Thoracic aorta (tissue), 2 donors: ENCODE measurements at regions not wholly inside any gene's neighbourhood (a gene's known extent, or its start where the extent isn't known, plus 50 kb on each side); places are given as distances from the start of the nearest gene placed in this dataset.

ENCODE experiments used
- ATAC-seq: fragments of 150-250 bp; one replicate; pipeline ENCODE4 v1.8.0; 2017; ENCODE audit warnings: low read depth; ENCODE audit not compliant: insufficient number of reproducible peaks, low FRiP score
- DNase-seq: peaks from one replicate; pipeline ENCODE4 v3.0.0-alpha.2; 2020; ENCODE audit warnings: low spot score
- H3K27ac ChIP-seq, 2 donors: fragments of 200-600 bp; sonication (generic); 1 replicate in 1 of 2; 2 replicates in 1 of 2; pipeline ENCODE4 v1.5.1; 2016; ENCODE audit warnings: mild to moderate bottlenecking in 2 of 2, moderate library complexity in 2 of 2
- H3K27me3 ChIP-seq: fragments of 200-600 bp; sonication (generic); replicated peaks from 2 replicates; pipeline ENCODE4 v1.6.0; 2016; ENCODE audit warnings: mild to moderate bottlenecking; ENCODE audit not compliant: insufficient read depth
- H3K36me3 ChIP-seq: fragments of 200-600 bp; sonication (generic); one replicate; pipeline ENCODE4 v1.5.1; 2016
- H3K4me1 ChIP-seq, 2 donors: fragments of 200-600 bp; sonication (generic); 1 replicate in 1 of 2; 2 replicates in 1 of 2; pipeline versions ENCODE4 v1.5.1 to v1.6.0; 2016; ENCODE audit warnings: low read depth in 2 of 2, mild to moderate bottlenecking in 1 of 2; ENCODE audit not compliant: control insufficient read depth in 1 of 2
- H3K4me3 ChIP-seq: fragments of 200-600 bp; sonication (generic); 2 replicates; pipeline ENCODE4 v1.5.1; 2016; ENCODE audit warnings: mild to moderate bottlenecking
- H3K9me3 ChIP-seq: fragments of 200-600 bp; sonication (generic); 2 replicates; pipeline ENCODE4 v1.5.1; 2016
- CTCF ChIP-seq: fragments of 200-600 bp; sonication (generic); IDR thresholded peaks from one replicate; pipeline ENCODE4 v1.5.1; 2019; ENCODE audit warnings: antibody characterized with exemption

- Histone ChIP-seq H3K27ac (no peak overlapping the region), H3K36me3 (no peaks in the 10 kb centered on the region), H3K4me1 (no peaks in the 10 kb centered on the region), H3K27me3 (no peaks in the 10 kb centered on the region), H3K4me3 (no peak overlapping the region), H3K9me3 (no peaks in the 10 kb centered on the region)
- DNase-seq, result no peak
- TF ChIP-seq CTCF, result no peak
- ATAC-seq, result no peak
These were observed 219.7 kb downstream of the BARX2 start for GRCh38 chr11:129595038-129595962.

GRCh38 chr11:129596351-129596750 is 219.3 kb upstream of the TMEM45B start:
- Histone ChIP-seq H3K36me3 (no peaks in the 10 kb centered on the region), H3K27ac (no peak overlapping the region), H3K4me1 (no peaks in the 10 kb centered on the region), H3K9me3 (no peaks in the 10 kb centered on the region), H3K4me3 (no peak overlapping the region), H3K27me3 (no peaks in the 10 kb centered on the region)
- DNase-seq (no peak), ATAC-seq (no peak)
- TF ChIP-seq CTCF, result no peak

GRCh38 chr11:129598378-129598777 is 217.3 kb upstream of the TMEM45B start:
- no peak overlapping the region for H3K4me3 ChIP-seq
- H3K9me3 ChIP-seq, result no peaks in the 10 kb centered on the region
- TF ChIP-seq CTCF, result no peak
- DNase-seq (no peak), ATAC-seq (no peak)
- no peak overlapping the region for H3K27ac ChIP-seq
- H3K36me3 ChIP-seq, result no peaks in the 10 kb centered on the region
- H3K27me3 ChIP-seq, result no peaks in the 10 kb centered on the region
- H3K4me1 ChIP-seq, result no peaks in the 10 kb centered on the region

- Histone ChIP-seq H3K9me3 (no peaks in the 10 kb centered on the region), H3K4me3 (no peak overlapping the region), H3K36me3 (no peaks in the 10 kb centered on the region), H3K4me1 (no peaks in the 10 kb centered on the region), H3K27ac (no peak overlapping the region), H3K27me3 (no peaks in the 10 kb centered on the region)
- DNase-seq (no peak), ATAC-seq (no peak)
- TF ChIP-seq CTCF, result no peak
These were observed 209.8 kb upstream of the TMEM45B start for GRCh38 chr11:129605815-129606214.

- Histone ChIP-seq H3K36me3 (no peaks in the 10 kb centered on the region), H3K4me3 (no peak overlapping the region), H3K4me1 (no peaks in the 10 kb centered on the region), H3K27me3 (no peaks in the 10 kb centered on the region), H3K27ac (no peak overlapping the region), H3K9me3 (no peaks in the 10 kb centered on the region)
- ATAC-seq (no peak), DNase-seq (no peak)
- no peak for TF ChIP-seq CTCF
These were observed 206.9 kb upstream of the TMEM45B start for GRCh38 chr11:129608711-129609110.
